K562 (cell line): ENCODE measurements at regions not wholly inside any gene's neighbourhood (a gene's known extent, or its start where the extent isn't known, plus 50 kb on each side); places are given as distances from the start of the nearest gene placed in this dataset.

Experiments
- ATAC-seq: fragments of 200-7000 bp; cut with Tn5 transposase; 3 replicates; pipeline ENCODE4 v1.9.1; 2020; ENCODE audit warnings: moderate library complexity
- BruUV-seq: library from RNA; stranded (reverse); fragments of 400-500 nt; replicated peaks from 2 replicates; lab custom pipeline; 2021; lab: Mats Ljungman, UMichigan
- CTCF ChIA-PET: fragments of 300-600 bp; formaldehyde crosslinking; extraction: SDS; loops from one replicate; lab custom pipeline; 2021; ENCODE audit warnings: low intra/inter-chr PET ratio; lab: Yijun Ruan, JAX
- POLR2A ChIA-PET: fragments of 300-600, 350-650 bp; sonication (Branson Sonifier 250); formaldehyde crosslinking; extraction: SDS; loops from one replicate; lab custom pipeline; 2021; ENCODE audit warnings: antibody characterized with exemption, inconsistent platforms; lab: Yijun Ruan, JAX
- DNase-seq, 4 experiments: peaks; one replicate each; pipeline versions ENCODE4 v3.0.0 to v3.0.0-alpha.2; 2011 to 2018; ENCODE audit warnings: low spot score in 3 of 4, mixed read lengths in 3 of 4; ENCODE audit errors: extremely low read depth in 1 of 4
- FAIRE-seq: peaks from 2 replicates; lab custom pipeline; 2011; peaks lifted over from hg19 to GRCh38; lab: Jason Lieb, UNC
- H2AFZ ChIP-seq: 2 replicates; pipeline ENCODE4 v1.6.0; 2011; ENCODE audit warnings: low read depth, low read length, control low read depth, inconsistent platforms
- H3K27ac ChIP-seq: fragments of 200-600 bp; 3 replicates; pipeline ENCODE4 v1.8.0; 2011; ENCODE audit warnings: low read depth, mild to moderate bottlenecking, control low read depth, inconsistent platforms, low read length, moderate library complexity, mixed read lengths; ENCODE audit errors: extremely low read depth
- H3K27me3 ChIP-seq, 2 experiments: fragments of 300-600 bp in 1 of 2; 2 replicates in 1 of 2; 3 replicates in 1 of 2; pipeline versions ENCODE4 v1.6.0 to v1.8.0; 2011; ENCODE audit warnings: inconsistent platforms in 2 of 2, low read length in 2 of 2, mild to moderate bottlenecking in 1 of 2, mixed read lengths in 1 of 2, moderate library complexity in 1 of 2; ENCODE audit not compliant: control insufficient read depth in 2 of 2, insufficient read depth in 2 of 2
- H3K36me3 ChIP-seq: fragments of 300-600 bp; 3 replicates; pipeline ENCODE4 v1.8.0; 2011; ENCODE audit warnings: mild to moderate bottlenecking, low read length, inconsistent platforms; ENCODE audit not compliant: control insufficient read depth, insufficient read depth
- H3K4me1 ChIP-seq, 2 experiments: fragments of 200-600 bp in 1 of 2; replicated peaks in 1 of 2; 2 replicates in 1 of 2; 3 replicates in 1 of 2; pipeline versions ENCODE4 v1.5.1 to v1.8.0; 2011; ENCODE audit warnings: inconsistent platforms in 2 of 2, low read length in 2 of 2, mild to moderate bottlenecking in 1 of 2, mixed read lengths in 1 of 2, moderate library complexity in 1 of 2; ENCODE audit not compliant: control insufficient read depth in 2 of 2, insufficient read depth in 2 of 2
- H3K4me2 ChIP-seq: 2 replicates; pipeline ENCODE4 v1.6.1; 2011; ENCODE audit warnings: low read length, control low read depth, inconsistent platforms, mixed read lengths; ENCODE audit not compliant: insufficient read depth
- H3K4me3 ChIP-seq: fragments of 200-600 bp; sonication (generic), shearing (Covaris generic); 2 replicates; pipeline ENCODE4 v1.5.1; 2016; ENCODE audit warnings: control low read depth, inconsistent platforms
- H3K79me2 ChIP-seq: fragments of 200-600 bp; 3 replicates; pipeline ENCODE4 v1.8.0; 2011; ENCODE audit warnings: low read length, inconsistent platforms; ENCODE audit not compliant: control insufficient read depth, insufficient read depth
- H3K9ac ChIP-seq, 2 experiments: 2 replicates each; pipeline versions ENCODE4 v1.6.0 to v1.6.1; 2011; ENCODE audit warnings: low read depth in 2 of 2, low read length in 2 of 2, control low read depth in 1 of 2, inconsistent platforms in 1 of 2, mild to moderate bottlenecking in 1 of 2, mixed read lengths in 1 of 2; ENCODE audit not compliant: insufficient read depth in 1 of 2
- H3K9me1 ChIP-seq: one replicate; pipeline ENCODE4 v1.6.0; 2011; ENCODE audit warnings: inconsistent platforms, mild to moderate bottlenecking, low read length, moderate library complexity; ENCODE audit not compliant: control insufficient read depth, insufficient read depth
- H3K9me3 ChIP-seq: replicated peaks from 2 replicates; pipeline ENCODE4 v1.5.1; 2011; ENCODE audit warnings: low read depth, low read length, inconsistent platforms; ENCODE audit not compliant: control insufficient read depth, insufficient read depth
- H4K20me1 ChIP-seq: replicated peaks from 2 replicates; pipeline ENCODE4 v1.6.1; 2011; ENCODE audit warnings: low read length, inconsistent platforms, mixed read lengths; ENCODE audit not compliant: control insufficient read depth, insufficient read depth
- CTCF ChIP-seq, 3 experiments: IDR thresholded peaks in 2 of 3; conservative IDR thresholded peaks in 1 of 3; 2 replicates each; pipeline ENCODE4 v1.5.1; 2011 to 2012; ENCODE audit warnings: low read length in 3 of 3, mild to moderate bottlenecking in 3 of 3, control low read depth in 2 of 3, improper control_type of control experiment in 1 of 3, inconsistent platforms in 1 of 3, low read depth in 1 of 3, mixed read lengths in 1 of 3, moderate library complexity in 1 of 3; ENCODE audit not compliant: insufficient read depth in 2 of 3
- EP400 ChIP-seq: fragments of 450-650 bp; IDR thresholded peaks from 2 replicates; pipeline ENCODE4 v1.6.1; 2017; ENCODE audit warnings: antibody characterized with exemption, mild to moderate bottlenecking, moderate library complexity
- HNRNPUL1 ChIP-seq: fragments of 200-400 bp; formaldehyde crosslinking; IDR thresholded peaks from 2 replicates; pipeline ENCODE4 v1.6.1; 2017; ENCODE audit warnings: low read length
- MBD2 ChIP-seq: sonication (generic); IDR thresholded peaks from 2 replicates; pipeline ENCODE4 v1.6.1; 2016; ENCODE audit warnings: low read depth, borderline replicate concordance
- MTA2 ChIP-seq: fragments of 450-650 bp; IDR thresholded peaks from 2 replicates; pipeline ENCODE4 v1.6.1; 2016; ENCODE audit warnings: low read depth
- MYNN ChIP-seq, 2 experiments: sonication (generic); formaldehyde crosslinking in 1 of 2; IDR thresholded peaks; 2 replicates each; pipeline versions ENCODE4 v1.5.0 to v1.6.1; 2016 to 2020; ENCODE audit warnings: antibody characterized with exemption in 1 of 2, missing genetic modification reagents in 1 of 2
- PTTG1 ChIP-seq: fragments of 450-650 bp; IDR thresholded peaks from 2 replicates; pipeline ENCODE4 v1.6.1; 2016; ENCODE audit warnings: low read depth, mild to moderate bottlenecking, missing genetic modification characterization, missing compliant biosample characterization
- RAD21 ChIP-seq, 2 experiments: fragments of 250-450 bp in 1 of 2; fragments of 450-650 bp in 1 of 2; sonication (Bioruptor Pico) in 1 of 2; formaldehyde crosslinking in 1 of 2; IDR thresholded peaks in 1 of 2; conservative IDR thresholded peaks in 1 of 2; 2 replicates each; pipeline versions ENCODE4 v1.4.0 to v1.8.0; 2020 to 2022; ENCODE audit warnings: mild to moderate bottlenecking in 2 of 2, moderate library complexity in 1 of 2
- WGBS: fragments of 100-300 bp; shearing (Covaris generic); methylation state at CpG from one replicate; pipeline ENCODE4 v1.1.6; 2016; ENCODE audit warnings: low coverage, mixed read lengths; ENCODE audit not compliant: insufficient coverage; ENCODE audit errors: missing lambda C conversion rate; 5-methylcytosine and 5-hydroxymethylcytosine counted together
- in situ Hi-C: fragments of 300-500 bp; cut with MboI; formaldehyde crosslinking; loops from 4 replicates; pipeline ENCODE4 v1.15.0; 2018; ENCODE audit warnings: inconsistent platforms, mixed read lengths
- intact Hi-C: fragments of 100-400 bp; cut with micrococcal nuclease; formaldehyde crosslinking; loops from 2 replicates; pipeline ENCODE4 v1.14.2; 2022
- TF ChIP-seq, protein P1 (sequence below): sonication (generic); formaldehyde crosslinking; IDR thresholded peaks from 2 replicates; pipeline ENCODE4 v1.8.0; 2022; ENCODE audit warnings: mild to moderate bottlenecking, missing genetic modification reagents, borderline replicate concordance
- TF ChIP-seq, protein P2 (sequence below): fragments of 250-450 bp; sonication (Bioruptor Pico); IDR thresholded peaks from 2 replicates; pipeline ENCODE4 v1.8.0; 2021; ENCODE audit warnings: mild to moderate bottlenecking, moderate library complexity

DNA sequence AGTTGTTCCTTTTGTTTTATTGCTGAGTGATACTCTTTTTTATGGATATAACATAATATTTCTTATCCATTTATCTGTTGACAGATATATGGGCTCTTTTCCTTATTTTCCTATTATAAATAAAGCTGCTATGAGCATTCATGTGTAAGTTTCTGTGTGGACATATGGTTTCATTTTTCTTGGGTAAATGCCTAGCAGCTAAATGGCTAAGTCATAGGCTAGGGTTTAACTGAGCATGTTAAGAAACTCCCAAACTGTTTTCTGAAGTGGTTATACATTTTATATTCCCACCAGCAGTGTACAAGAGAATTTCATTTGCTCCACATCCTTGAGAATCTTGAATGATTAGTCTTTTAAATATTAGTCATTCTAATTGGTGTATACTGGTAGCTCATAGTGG lies 786.6 kb upstream of the CDH2 start (continued):
- no peak for TF ChIP-seq MYNN (IDR thresholded peaks at IDR 0.05)
- TF ChIP-seq MYNN (CRISPR knock-in tag; IDR thresholded peaks at IDR 0.05) = no peak
- TF ChIP-seq HNRNPUL1 = no peak
- TF ChIP-seq MTA2 = no peak
- TF ChIP-seq PTTG1 (tag) = no peak
- TF ChIP-seq, all 486 proteins: peak for 0

DNA sequence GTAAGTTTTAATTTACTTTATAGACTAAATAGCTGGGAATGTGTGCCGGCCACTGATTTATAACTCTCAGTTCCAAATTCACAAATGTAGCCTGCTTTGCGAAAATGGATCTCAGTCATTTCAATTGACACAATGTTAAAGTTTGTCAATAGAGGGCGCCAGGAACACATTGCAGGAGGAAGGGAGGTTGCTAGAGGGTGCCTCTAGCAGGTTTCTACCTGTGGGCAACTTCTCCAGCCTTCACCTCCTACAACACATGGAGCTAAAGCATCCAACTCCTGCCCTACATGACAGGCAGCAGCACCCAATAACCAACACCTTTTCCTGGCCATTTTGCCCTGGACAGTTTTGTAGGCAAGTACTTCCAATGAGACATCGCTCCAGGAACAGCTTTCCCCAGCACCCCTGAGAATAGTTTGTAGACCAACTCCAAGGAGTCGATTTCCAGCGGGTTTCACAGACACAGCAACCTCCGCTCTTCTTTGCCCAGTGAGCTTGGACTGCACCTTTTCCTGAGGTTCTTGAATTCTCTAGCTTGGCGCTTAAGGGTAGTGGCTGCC lies 784.8 kb upstream of the CDH2 start:
- ATAC-seq = no peak
- H3K9me1 ChIP-seq = no peaks in the 10 kb centered on the region
- TF ChIP-seq, protein P1, sequence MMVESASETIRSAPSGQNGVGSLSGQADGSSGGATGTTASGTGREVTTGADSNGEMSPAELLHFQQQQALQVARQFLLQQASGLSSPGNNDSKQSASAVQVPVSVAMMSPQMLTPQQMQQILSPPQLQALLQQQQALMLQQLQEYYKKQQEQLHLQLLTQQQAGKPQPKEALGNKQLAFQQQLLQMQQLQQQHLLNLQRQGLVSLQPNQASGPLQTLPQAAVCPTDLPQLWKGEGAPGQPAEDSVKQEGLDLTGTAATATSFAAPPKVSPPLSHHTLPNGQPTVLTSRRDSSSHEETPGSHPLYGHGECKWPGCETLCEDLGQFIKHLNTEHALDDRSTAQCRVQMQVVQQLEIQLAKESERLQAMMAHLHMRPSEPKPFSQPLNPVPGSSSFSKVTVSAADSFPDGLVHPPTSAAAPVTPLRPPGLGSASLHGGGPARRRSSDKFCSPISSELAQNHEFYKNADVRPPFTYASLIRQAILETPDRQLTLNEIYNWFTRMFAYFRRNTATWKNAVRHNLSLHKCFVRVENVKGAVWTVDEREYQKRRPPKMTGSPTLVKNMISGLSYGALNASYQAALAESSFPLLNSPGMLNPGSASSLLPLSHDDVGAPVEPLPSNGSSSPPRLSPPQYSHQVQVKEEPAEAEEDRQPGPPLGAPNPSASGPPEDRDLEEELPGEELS (CRISPR knock-in tag) = no peak
- TF ChIP-seq EP400 (no peak), RAD21 (CRISPR knock-in tag; conservative IDR thresholded peaks at IDR 0.05 in 1 of 2, IDR thresholded peaks at IDR 0.05 in 1 of 2) (peak in 1 of 2 experiments; percentile 10; a peak in 1 of 4 replicates), MBD2 (no peak), CTCF (IDR thresholded peaks at IDR 0.05 in 2 of 3, conservative IDR thresholded peaks at IDR 0.05 in 1 of 3; ENCODE audit: insufficient read depth in 2 of 3, low read depth in 1 of 3, low read length in 3 of 3) (peak in 2 of 3 experiments; percentile 27 to 29; a peak in 3 of 6 replicates)
- TF ChIP-seq, protein P2, sequence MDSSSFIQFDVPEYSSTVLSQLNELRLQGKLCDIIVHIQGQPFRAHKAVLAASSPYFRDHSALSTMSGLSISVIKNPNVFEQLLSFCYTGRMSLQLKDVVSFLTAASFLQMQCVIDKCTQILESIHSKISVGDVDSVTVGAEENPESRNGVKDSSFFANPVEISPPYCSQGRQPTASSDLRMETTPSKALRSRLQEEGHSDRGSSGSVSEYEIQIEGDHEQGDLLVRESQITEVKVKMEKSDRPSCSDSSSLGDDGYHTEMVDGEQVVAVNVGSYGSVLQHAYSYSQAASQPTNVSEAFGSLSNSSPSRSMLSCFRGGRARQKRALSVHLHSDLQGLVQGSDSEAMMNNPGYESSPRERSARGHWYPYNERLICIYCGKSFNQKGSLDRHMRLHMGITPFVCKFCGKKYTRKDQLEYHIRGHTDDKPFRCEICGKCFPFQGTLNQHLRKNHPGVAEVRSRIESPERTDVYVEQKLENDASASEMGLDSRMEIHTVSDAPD = no peak
- in situ Hi-C loops = no loop called here
- no peaks in the 10 kb centered on the region for H3K36me3 ChIP-seq
- no peak overlapping the region for H3K4me2 ChIP-seq
- H3K4me1 ChIP-seq = no peaks in the 10 kb centered on the region
- no peak overlapping the region for H3K4me3 ChIP-seq
- no peaks in the 10 kb centered on the region for H3K27me3 ChIP-seq
- no peak for FAIRE-seq
- WGBS = 0% methylated on average over 8 of the region's 8 CpGs
- ChIA-PET CTCF (no interaction called here), POLR2A (no interaction called here)
- no TSS peak for BruUV-seq
- H3K79me2 ChIP-seq = no peaks in the 10 kb centered on the region
- H2AFZ ChIP-seq = no peak overlapping the region
- no peaks in the 10 kb centered on the region for H4K20me1 ChIP-seq
- no peak overlapping the region for H3K27ac ChIP-seq
- peak in 1 of 4 experiments; percentile 9 for DNase-seq
- intact Hi-C loops = no loop called here
- H3K9me3 ChIP-seq = no peaks in the 10 kb centered on the region
- H3K9ac ChIP-seq = no peak overlapping the region
